ENCODE measurements at regions not wholly inside any gene's neighbourhood (a gene's known extent, or its start where the extent isn't known, plus 50 kb on each side); places are given as distances from the start of the nearest gene placed in this dataset.
"Not testable (repeated sequence)": the region's sequence is repeated elsewhere in the genome, so short reads cannot be mapped to it uniquely, and the experiment has no call there.

DNA sequence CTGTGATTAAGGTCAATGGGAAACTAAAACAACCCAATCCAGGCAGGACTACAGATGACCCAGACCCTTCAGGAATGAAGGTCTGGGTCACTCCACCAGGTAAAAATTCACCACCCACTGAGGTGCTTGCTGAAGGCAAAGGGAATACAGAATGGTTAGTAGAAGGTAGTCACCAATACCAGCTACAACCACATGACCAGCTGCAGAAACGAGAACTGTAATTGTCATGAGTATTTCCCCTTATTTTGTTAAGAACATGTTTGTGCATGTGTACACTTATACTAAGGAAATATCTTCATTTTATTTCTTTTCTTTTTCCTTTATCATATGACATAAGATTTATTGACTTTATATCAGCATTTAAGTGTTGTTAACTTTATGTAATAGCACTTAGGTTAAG, 126.1 kb upstream of the ZC3H12C start:
- not testable (repeated sequence) for TF ChIP-seq TAF1 (IDR thresholded peaks at IDR 0.05; ENCODE audit: low read depth, low read length); POLR2AphosphoS5 (IDR thresholded peaks at IDR 0.05; ENCODE audit: low read depth, low read length); POLR2A (IDR thresholded peaks at IDR 0.05; ENCODE audit: low read depth, low read length); PAX5 (IDR thresholded peaks at IDR 0.05; ENCODE audit: insufficient read depth, low read length, severe bottlenecking)
